Heart right ventricle (tissue), 16 donors: ENCODE measurements at regions not wholly inside any gene's neighbourhood (a gene's known extent, or its start where the extent isn't known, plus 50 kb on each side); places are given as distances from the start of the nearest gene placed in this dataset.

Experiments used
- ATAC-seq, 8 donors: fragments of 200-7000 bp; cut with Tn5 transposase; one replicate each; pipeline ENCODE4 v1.9.1; 2020; ENCODE audit warnings: mild to moderate bottlenecking in 8 of 8, moderate library complexity in 8 of 8, moderate number of reproducible peaks in 1 of 8
- DNase-seq, 2 donors: peaks; one replicate each; pipeline ENCODE4 v3.0.0-alpha.2; 2020
- H3K27ac ChIP-seq, 10 donors: fragments of 200-600 bp; sonication (generic) in 2 of 10; one replicate each; pipeline versions ENCODE4 v1.5.0 to v1.8.0; 2020 to 2022; ENCODE audit warnings: mild to moderate bottlenecking in 3 of 10
- H3K27me3 ChIP-seq, 7 donors: fragments of 200-600 bp; one replicate each; pipeline ENCODE4 v1.8.0; 2021 to 2022; ENCODE audit warnings: mild to moderate bottlenecking in 2 of 7
- H3K36me3 ChIP-seq, 9 donors: fragments of 200-600 bp; sonication (generic) in 1 of 9; one replicate each; pipeline versions ENCODE4 v1.5.0 to v1.8.0; 2020 to 2022; ENCODE audit warnings: mild to moderate bottlenecking in 2 of 9
- H3K4me1 ChIP-seq, 9 donors: fragments of 200-600 bp; sonication (generic) in 1 of 9; one replicate each; pipeline versions ENCODE4 v1.5.0 to v1.8.0; 2020 to 2022; ENCODE audit warnings: mild to moderate bottlenecking in 4 of 9
- H3K4me3 ChIP-seq, 10 donors: fragments of 200-600 bp; sonication (generic) in 2 of 10; one replicate each; pipeline versions ENCODE4 v1.5.0 to v1.8.0; 2020 to 2022; ENCODE audit warnings: mild to moderate bottlenecking in 7 of 10, moderate library complexity in 2 of 10
- H3K9me3 ChIP-seq, 11 donors: fragments of 200-600 bp in 10 of 11; sonication (generic) in 2 of 11; one replicate each; pipeline versions ENCODE4 v1.5.0 to v1.8.0; 2013 to 2022; ENCODE audit warnings: mild to moderate bottlenecking in 2 of 11, control low read depth in 1 of 11, moderate library complexity in 1 of 11
- WGBS, 2 donors: extraction: QIAGEN DNeasy Blood & Tissue Kit; methylation state at CpG; one replicate each; pipeline ENCODE4 v1.1.7; 2013; ENCODE audit warnings: inconsistent platforms in 1 of 2; 5-methylcytosine and 5-hydroxymethylcytosine counted together
- intact Hi-C, 10 donors: fragments of 100-400 bp; cut with DNase I; formaldehyde crosslinking; loops; one replicate each; pipeline versions ENCODE4 v1.11.1 to v1.14.2; 2022
- TF ChIP-seq, protein P1 (sequence below), 9 donors: fragments of 200-600 bp; sonication (generic) in 2 of 9; IDR thresholded peaks; one replicate each; pipeline versions ENCODE4 v1.5.0 to v1.8.0; 2021 to 2022; ENCODE audit warnings: antibody characterized with exemption in 9 of 9, mild to moderate bottlenecking in 5 of 9, moderate library complexity in 1 of 9
- donor health status: Arrhythmogenic right ventricular cardiomyopathy.
- donor health status: ischemic (EF 13 %, LVEDD 7.1; RV severe dilation, severe dysfunction).
- donor health status: healthy with polysubstance abuse.
- donor health status: DM: no; HTN: yes; CAD: no.
- donor health status: DM: no; HTN: no; CAD: no.
- donor health status: ischemic (EF 25% LVEDD 6.9; RV normal size, moderate dysfunction).
- donor health status: ischemic (EF 25% LVEDD 5.7; RV mildly dilated, moderate dysfunction).
- donor health status: healthy.
- donor health status: DM: yes; HTN: yes; CAD: no.
- donor health status: Ischemic cardiomyopathy.
- donor health status: ischemic (EF 35%, LVEDD 5.7; RV mildly dilated, moderate dysfunction).
- donor health status: nonischemic (EF 11% LVEDD 7.7; RV severe dilation, severe dysfunction).
- donor health status: DM: yes; HTN: yes; CAD: no.
- donor health status: PGD.
- donor health status: ischemic (EF 29% LVEDD 5.4; RV normal size, mild dysfunction).
- donor health status: nonischemic (EF 23%, LVEDD 6.1; RV moderate dilation, normal function).

DNA sequence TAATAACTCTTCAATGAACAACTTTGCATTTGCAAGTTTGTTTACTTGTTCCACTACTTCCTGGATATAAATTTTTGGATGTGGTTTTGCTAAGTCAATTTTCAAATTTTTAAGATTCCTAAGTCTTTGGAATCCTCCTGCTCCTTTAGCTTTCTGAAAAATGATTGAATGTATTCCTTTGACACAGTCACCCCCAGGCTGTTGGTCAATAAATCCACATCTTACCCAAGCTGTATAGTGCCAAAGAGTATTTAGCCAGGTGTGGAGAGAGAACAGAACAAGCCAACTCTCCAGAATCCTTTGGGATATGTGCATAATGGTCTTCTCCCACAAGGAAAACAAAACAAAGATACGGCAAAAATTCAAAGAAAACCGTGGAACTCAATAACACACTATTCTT is 56.9 kb upstream of the INTU start:
- intact Hi-C loops, result no loop called here
- Histone ChIP-seq H3K36me3 (no peaks in the 10 kb centered on the region), H3K27me3 (peaks cover 0 to 4% (median 0%) of the 10 kb centered on the region in 7 donors), H3K4me1 (no peaks in the 10 kb centered on the region), H3K9me3 (no peaks in the 10 kb centered on the region), H3K4me3 (no peak overlapping the region), H3K27ac (no peak overlapping the region)
- DNase-seq (no peak), ATAC-seq (no peak)
- WGBS, 2 donors, result 71 to 76% methylated on average over 2 of the region's 2 CpGs
- TF ChIP-seq, protein P1, sequence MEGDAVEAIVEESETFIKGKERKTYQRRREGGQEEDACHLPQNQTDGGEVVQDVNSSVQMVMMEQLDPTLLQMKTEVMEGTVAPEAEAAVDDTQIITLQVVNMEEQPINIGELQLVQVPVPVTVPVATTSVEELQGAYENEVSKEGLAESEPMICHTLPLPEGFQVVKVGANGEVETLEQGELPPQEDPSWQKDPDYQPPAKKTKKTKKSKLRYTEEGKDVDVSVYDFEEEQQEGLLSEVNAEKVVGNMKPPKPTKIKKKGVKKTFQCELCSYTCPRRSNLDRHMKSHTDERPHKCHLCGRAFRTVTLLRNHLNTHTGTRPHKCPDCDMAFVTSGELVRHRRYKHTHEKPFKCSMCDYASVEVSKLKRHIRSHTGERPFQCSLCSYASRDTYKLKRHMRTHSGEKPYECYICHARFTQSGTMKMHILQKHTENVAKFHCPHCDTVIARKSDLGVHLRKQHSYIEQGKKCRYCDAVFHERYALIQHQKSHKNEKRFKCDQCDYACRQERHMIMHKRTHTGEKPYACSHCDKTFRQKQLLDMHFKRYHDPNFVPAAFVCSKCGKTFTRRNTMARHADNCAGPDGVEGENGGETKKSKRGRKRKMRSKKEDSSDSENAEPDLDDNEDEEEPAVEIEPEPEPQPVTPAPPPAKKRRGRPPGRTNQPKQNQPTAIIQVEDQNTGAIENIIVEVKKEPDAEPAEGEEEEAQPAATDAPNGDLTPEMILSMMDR (IDR thresholded peaks at IDR 0.05), result no peak

DNA sequence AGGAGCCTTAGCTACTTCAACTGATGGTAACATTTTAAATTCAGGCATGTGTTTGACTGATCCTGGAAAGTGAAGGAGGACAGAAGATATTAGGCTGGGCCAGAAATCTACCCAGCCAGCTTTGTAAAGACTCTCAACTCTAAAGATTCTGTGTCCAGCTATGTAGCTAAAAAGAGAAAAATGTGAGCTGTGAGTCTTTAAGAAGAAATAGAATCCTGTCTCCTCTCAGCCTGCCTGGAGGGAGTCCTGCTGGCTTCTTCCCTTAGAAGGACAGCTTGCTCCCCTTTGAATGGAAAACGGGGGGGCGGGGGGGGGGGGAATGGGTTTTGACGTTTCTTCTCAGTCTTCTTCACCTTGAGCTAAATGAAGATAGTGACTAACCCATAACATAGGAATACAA is 54.3 kb upstream of the INTU start:
- Histone ChIP-seq H3K27me3 (peaks cover 0 to 4% (median 0%) of the 10 kb centered on the region in 7 donors), H3K27ac (no peak overlapping the region), H3K36me3 (no peaks in the 10 kb centered on the region), H3K4me3 (no peak overlapping the region), H3K9me3 (no peaks in the 10 kb centered on the region), H3K4me1 (no peaks in the 10 kb centered on the region)
- TF ChIP-seq, protein P1 (IDR thresholded peaks at IDR 0.05), result no peak
- DNase-seq, result no peak
- intact Hi-C loops, result no loop called here
- WGBS, 2 donors, result 61 to 62% methylated on average over 3 of the region's 3 CpGs
- no peak for ATAC-seq

GRCh38 chr4:127578967-127579366 is 53.8 kb upstream of the INTU start:
- no peaks in the 10 kb centered on the region for H3K9me3 ChIP-seq
- no peak for ATAC-seq
- TF ChIP-seq, protein P1 (IDR thresholded peaks at IDR 0.05), result no peak
- 91 to 92% methylated on average over 7 of the region's 7 CpGs for WGBS, 2 donors
- H3K27me3 ChIP-seq, result peaks cover 0 to under 1% (median 0%) of the 10 kb centered on the region in 7 donors
- no peak overlapping the region for H3K4me3 ChIP-seq
- DNase-seq, result no peak
- intact Hi-C loops, result no loop called here
- H3K27ac ChIP-seq, result no peak overlapping the region
- H3K36me3 ChIP-seq, result no peaks in the 10 kb centered on the region
- no peaks in the 10 kb centered on the region for H3K4me1 ChIP-seq

DNA sequence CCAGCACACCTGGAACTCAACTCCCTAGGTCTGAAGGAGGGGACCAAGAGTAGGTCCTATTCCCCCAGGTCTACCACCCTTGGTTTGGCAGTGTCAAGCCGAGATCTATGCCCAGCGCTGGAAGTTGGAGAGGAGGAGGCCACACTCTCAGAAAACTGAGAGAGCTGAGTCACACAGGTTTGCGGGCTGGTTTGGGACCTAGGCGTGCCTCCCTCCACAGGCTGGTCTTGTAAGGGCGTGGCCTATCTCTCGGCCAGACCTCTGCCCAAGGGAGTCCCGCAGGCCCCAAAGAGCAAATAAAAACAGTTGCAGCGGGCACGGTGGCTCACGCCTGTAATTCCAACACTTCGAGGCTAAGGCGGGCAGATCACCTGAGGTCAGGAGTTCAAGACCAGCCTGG is 52.9 kb upstream of the INTU start:
- intact Hi-C loops, result no loop called here
- no peaks in the 10 kb centered on the region for H3K4me1 ChIP-seq
- TF ChIP-seq, protein P1 (IDR thresholded peaks at IDR 0.05), result no peak
- no peaks in the 10 kb centered on the region for H3K9me3 ChIP-seq
- H3K27me3 ChIP-seq, result peaks cover 0 to 4% (median 0%) of the 10 kb centered on the region in 7 donors
- H3K36me3 ChIP-seq, result no peaks in the 10 kb centered on the region
- WGBS, 2 donors, result 95 to 96% methylated on average over 12 of the region's 12 CpGs
- DNase-seq, result no peak
- H3K4me3 ChIP-seq, result no peak overlapping the region
- peak in 1 of 8 donors; percentile 9 for ATAC-seq
- no peak overlapping the region for H3K27ac ChIP-seq
